OCI-LY3 (cell line): ENCODE measurements at regions not wholly inside any gene's neighbourhood (a gene's known extent, or its start where the extent isn't known, plus 50 kb on each side); places are given as distances from the start of the nearest gene placed in this dataset.
"Not testable (repeated sequence)": the region's sequence is repeated elsewhere in the genome, so short reads cannot be mapped to it uniquely, and the experiment has no call there.

Experiments used
- H2AFZ ChIP-seq: fragments of 200-600, 300-600 bp; shearing (Covaris generic); 2 replicates; pipeline ENCODE4 v1.6.0; 2014; ENCODE audit warnings: antibody characterized with exemption, low read depth, low read length
- H3K27ac ChIP-seq: fragments of 200-600, 300-600 bp; sonication (generic); 2 replicates; pipeline ENCODE4 v1.5.1; 2014; ENCODE audit warnings: mild to moderate bottlenecking, low read length, moderate library complexity, mixed read lengths
- H3K27me3 ChIP-seq: fragments of 200-600, 300-600 bp; sonication (generic); 2 replicates; pipeline ENCODE4 v1.6.1; 2014; ENCODE audit warnings: low read depth, low read length, mixed read lengths
- H3K36me3 ChIP-seq: fragments of 200-600, 300-600 bp; sonication (generic); replicated peaks from 2 replicates; pipeline ENCODE3; 2014; ENCODE audit warnings: low read depth, low read length, mixed read lengths
- H3K4me1 ChIP-seq: fragments of 300-600, 200-600 bp; sonication (generic); 2 replicates; pipeline ENCODE4 v1.6.1; 2014; ENCODE audit warnings: low read length, mixed read lengths
- H3K4me2 ChIP-seq: fragments of 200-600, 300-600 bp; sonication (generic); 2 replicates; pipeline ENCODE4 v1.6.1; 2014; ENCODE audit warnings: low read length, mixed read lengths
- H3K4me3 ChIP-seq: fragments of 300-600, 200-600 bp; sonication (generic); 2 replicates; pipeline ENCODE4 v1.5.1; 2014; ENCODE audit warnings: antibody characterized with exemption, mild to moderate bottlenecking, low read length, moderate library complexity
- H3K79me2 ChIP-seq: fragments of 300-600, 200-600 bp; shearing (Covaris generic); 2 replicates; pipeline ENCODE4 v1.6.1; 2014; ENCODE audit warnings: mild to moderate bottlenecking, low read length, mixed read lengths
- H3K9ac ChIP-seq: fragments of 300-600, 200-600 bp; shearing (Covaris generic); 2 replicates; pipeline ENCODE4 v1.6.0; 2014; ENCODE audit warnings: mild to moderate bottlenecking, low read length, moderate library complexity
- H3K9me3 ChIP-seq: fragments of 200-600, 300-600 bp; shearing (Covaris generic); 2 replicates; pipeline ENCODE4 v1.6.1; 2014; ENCODE audit warnings: low read length, mixed read lengths; ENCODE audit not compliant: insufficient read depth
- H4K20me1 ChIP-seq: fragments of 200-600, 300-600 bp; sonication (generic); 2 replicates; pipeline ENCODE4 v1.6.1; 2016; ENCODE audit warnings: low read length, mixed read lengths; ENCODE audit not compliant: insufficient read depth
- EZH2phosphoT487 ChIP-seq: fragments of 200-600 bp; shearing (Covaris generic); IDR thresholded peaks from 2 replicates; pipeline ENCODE4 v1.6.1; 2018; ENCODE audit warnings: antibody characterized with exemption, mixed run types, low read depth
- TF ChIP-seq, protein P1 (sequence below): fragments of 200-600, 300-600 bp; sonication (generic); IDR thresholded peaks from 2 replicates; pipeline ENCODE4 v1.5.1; 2014; ENCODE audit warnings: antibody characterized with exemption, low read length, low read depth

DNA sequence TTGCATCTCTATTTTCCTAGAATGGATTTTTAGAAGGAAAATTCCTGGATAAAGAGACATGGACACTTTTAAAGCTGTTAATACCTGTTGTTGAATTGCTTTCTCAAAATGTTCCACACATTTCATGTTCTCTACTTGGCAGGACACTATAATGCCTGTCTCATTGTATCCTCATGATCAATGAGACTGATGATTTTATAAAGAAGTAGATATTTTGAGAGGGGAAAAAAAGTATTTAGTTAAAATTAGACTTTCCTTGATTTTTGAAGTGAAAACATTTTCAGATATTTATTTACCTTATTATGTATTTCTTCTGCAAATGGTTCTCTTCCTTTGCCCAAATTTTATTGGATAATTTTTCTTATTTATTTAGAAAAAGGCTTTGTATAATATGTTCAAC is 242.5 kb downstream of the MYCN start:
- Histone ChIP-seq H3K79me2 (no peaks in the 10 kb centered on the region), H3K9me3 (no peaks in the 10 kb centered on the region), H4K20me1 (no peaks in the 10 kb centered on the region), H3K27me3 (peaks cover 14% of the 10 kb centered on the region; the same call in 1 of the 2 replicates), H3K4me1 (no peaks in the 10 kb centered on the region), H3K4me3 (no peak overlapping the region), H3K27ac (no peak overlapping the region), H2AFZ (no peak overlapping the region), H3K9ac (no peak overlapping the region), H3K36me3 (no peaks in the 10 kb centered on the region), H3K4me2 (no peak overlapping the region)
- TF ChIP-seq EZH2phosphoT487 = no peak
- TF ChIP-seq, protein P1, sequence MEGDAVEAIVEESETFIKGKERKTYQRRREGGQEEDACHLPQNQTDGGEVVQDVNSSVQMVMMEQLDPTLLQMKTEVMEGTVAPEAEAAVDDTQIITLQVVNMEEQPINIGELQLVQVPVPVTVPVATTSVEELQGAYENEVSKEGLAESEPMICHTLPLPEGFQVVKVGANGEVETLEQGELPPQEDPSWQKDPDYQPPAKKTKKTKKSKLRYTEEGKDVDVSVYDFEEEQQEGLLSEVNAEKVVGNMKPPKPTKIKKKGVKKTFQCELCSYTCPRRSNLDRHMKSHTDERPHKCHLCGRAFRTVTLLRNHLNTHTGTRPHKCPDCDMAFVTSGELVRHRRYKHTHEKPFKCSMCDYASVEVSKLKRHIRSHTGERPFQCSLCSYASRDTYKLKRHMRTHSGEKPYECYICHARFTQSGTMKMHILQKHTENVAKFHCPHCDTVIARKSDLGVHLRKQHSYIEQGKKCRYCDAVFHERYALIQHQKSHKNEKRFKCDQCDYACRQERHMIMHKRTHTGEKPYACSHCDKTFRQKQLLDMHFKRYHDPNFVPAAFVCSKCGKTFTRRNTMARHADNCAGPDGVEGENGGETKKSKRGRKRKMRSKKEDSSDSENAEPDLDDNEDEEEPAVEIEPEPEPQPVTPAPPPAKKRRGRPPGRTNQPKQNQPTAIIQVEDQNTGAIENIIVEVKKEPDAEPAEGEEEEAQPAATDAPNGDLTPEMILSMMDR = no peak

DNA sequence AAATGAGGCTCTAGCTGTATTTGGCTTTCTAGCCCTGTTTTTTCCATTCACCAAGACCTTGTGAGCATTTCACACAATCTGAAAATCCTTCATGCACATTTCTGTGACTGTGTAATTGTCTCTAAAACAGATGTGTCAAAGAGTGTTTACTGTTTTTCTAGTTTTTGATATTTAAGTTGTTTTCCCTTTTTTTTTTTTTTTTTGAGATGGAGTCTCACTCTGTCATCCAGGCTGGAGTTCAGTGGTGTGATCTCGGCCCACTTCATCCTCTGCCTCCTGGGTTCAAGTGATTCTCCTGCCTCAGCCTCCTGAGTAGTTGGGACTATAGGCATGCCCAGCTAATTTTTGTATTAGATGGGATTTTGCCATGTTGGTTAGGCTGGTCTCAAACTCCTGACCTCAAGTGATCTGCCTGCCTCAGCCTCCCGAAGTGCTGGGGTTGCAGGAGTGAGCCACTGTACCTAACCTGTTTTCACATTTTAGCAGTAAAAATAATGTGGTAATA is 242.0 kb downstream of the MYCN start:
- not testable (repeated sequence) for H3K4me3 ChIP-seq, H3K4me2 ChIP-seq, H3K4me1 ChIP-seq, H3K27me3 ChIP-seq, H2AFZ ChIP-seq, H4K20me1 ChIP-seq, H3K9ac ChIP-seq, H3K36me3 ChIP-seq, H3K79me2 ChIP-seq, H3K9me3 ChIP-seq, H3K27ac ChIP-seq

DNA sequence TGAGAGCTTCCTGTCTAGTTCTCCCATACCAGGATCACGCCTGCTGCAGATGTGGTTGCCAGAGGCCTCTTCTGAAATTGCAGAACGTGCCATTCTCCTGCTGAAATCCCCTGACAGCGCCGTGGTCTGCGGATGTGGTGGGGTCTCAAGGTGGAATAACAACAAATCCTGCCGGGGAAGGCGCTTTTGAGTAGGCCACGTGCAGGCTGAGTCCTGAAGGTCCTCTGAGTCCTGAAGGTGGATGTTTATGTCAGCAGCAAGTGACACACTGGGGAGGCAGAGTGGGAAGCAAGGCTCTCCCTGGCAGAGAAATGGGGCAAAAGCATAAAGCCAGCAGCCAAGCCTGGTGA is 241.4 kb downstream of the MYCN start:
- Histone ChIP-seq H3K4me1 (no peaks in the 10 kb centered on the region), H2AFZ (no peak overlapping the region)

DNA sequence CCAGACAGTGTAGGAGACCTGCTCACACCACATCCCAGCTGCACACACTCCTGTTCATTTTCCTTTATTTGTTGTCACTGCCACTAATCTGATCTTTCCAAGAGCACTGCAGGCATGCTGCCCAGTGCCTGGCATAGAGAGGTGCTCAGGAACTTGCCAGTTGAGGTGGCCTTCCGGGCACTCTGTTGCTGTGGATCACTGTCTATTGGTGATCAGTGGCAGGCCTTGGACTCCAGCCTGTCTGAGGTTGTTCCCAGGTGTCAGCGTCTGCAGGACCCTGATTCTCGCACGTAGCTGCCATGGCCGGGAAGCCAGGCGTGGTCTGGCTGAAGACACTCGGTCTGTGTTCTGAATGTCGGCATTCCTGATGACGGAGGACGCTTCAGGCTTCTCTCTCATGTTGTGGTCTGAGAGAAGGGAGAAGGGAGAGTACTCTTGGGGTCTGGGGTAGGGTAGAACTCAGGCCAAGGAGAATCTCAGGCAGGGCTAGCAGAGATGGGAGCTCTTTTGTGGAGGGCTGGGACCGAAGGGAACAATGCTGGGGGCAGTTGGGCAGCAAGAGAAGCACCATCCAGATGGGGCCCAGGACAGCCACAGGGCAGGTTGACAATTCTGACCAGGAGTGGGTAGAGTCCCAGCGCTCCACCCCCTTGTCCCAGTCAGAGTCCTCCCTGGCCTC is 240.9 kb downstream of the MYCN start:
- Histone ChIP-seq H3K4me2 (no peak overlapping the region), H3K9ac (no peak overlapping the region), H2AFZ (no peak overlapping the region), H3K9me3 (no peaks in the 10 kb centered on the region), H3K79me2 (no peaks in the 10 kb centered on the region), H3K27ac (no peak overlapping the region), H3K27me3 (0 out of 2 replicates have a peak, but pooled peaks cover 10% of the 10 kb centered on the region), H3K4me3 (no peak overlapping the region), H4K20me1 (no peaks in the 10 kb centered on the region), H3K36me3 (no peaks in the 10 kb centered on the region), H3K4me1 (no peaks in the 10 kb centered on the region)
- TF ChIP-seq, protein P1 = no peak
- TF ChIP-seq EZH2phosphoT487 = no peak

More for the DNA sequence above, 241.4 kb downstream of the MYCN start:
- H3K4me3 ChIP-seq = no peak overlapping the region
- TF ChIP-seq EZH2phosphoT487 = no peak
- TF ChIP-seq, protein P1 = no peak
- no peak overlapping the region for H3K4me2 ChIP-seq
- 0 out of 2 replicates have a peak, but pooled peaks cover 10% of the 10 kb centered on the region for H3K27me3 ChIP-seq
- H3K9me3 ChIP-seq = no peaks in the 10 kb centered on the region
- no peak overlapping the region for H3K27ac ChIP-seq
- no peaks in the 10 kb centered on the region for H3K36me3 ChIP-seq
- no peak overlapping the region for H3K9ac ChIP-seq
- H4K20me1 ChIP-seq = no peaks in the 10 kb centered on the region
- H3K79me2 ChIP-seq = no peaks in the 10 kb centered on the region
